SU-DHL-6 (cell line): ENCODE measurements at regions not wholly inside any gene's neighbourhood (a gene's known extent, or its start where the extent isn't known, plus 50 kb on each side); places are given as distances from the start of the nearest gene placed in this dataset.

ENCODE experiments used
- H2AFZ ChIP-seq: fragments of 200-600 bp; sonication (generic); 2 replicates; pipeline ENCODE4 v1.6.1; 2014; ENCODE audit warnings: low read depth, mild to moderate bottlenecking, moderate library complexity, mixed read lengths, antibody characterized with exemption, low read length; ENCODE audit not compliant: severe bottlenecking
- H3F3A ChIP-seq: fragments of 200-600 bp; shearing (Covaris generic); 2 replicates; pipeline ENCODE4 v1.6.0; 2016; ENCODE audit warnings: antibody characterized with exemption, mild to moderate bottlenecking; ENCODE audit not compliant: insufficient read depth
- H3K27ac ChIP-seq: fragments of 200-600 bp; sonication (generic); 2 replicates; pipeline ENCODE4 v1.5.1; 2016; ENCODE audit warnings: low read depth, mild to moderate bottlenecking, low read length, moderate library complexity, mixed read lengths
- H3K27me3 ChIP-seq: fragments of 200-600 bp; sonication (generic), shearing (Covaris generic); 2 replicates; pipeline ENCODE4 v1.6.0; 2014; ENCODE audit warnings: mild to moderate bottlenecking, low read length
- H3K36me3 ChIP-seq: fragments of 200-600 bp; sonication (generic); 2 replicates; pipeline ENCODE4 v1.6.1; 2014; ENCODE audit warnings: mild to moderate bottlenecking, low read length, mixed read lengths
- H3K4me2 ChIP-seq: fragments of 300-600, 200-600 bp; shearing (Covaris generic), sonication (generic); 2 replicates; pipeline ENCODE4 v1.6.0; 2014; ENCODE audit warnings: low read length, low read depth, mild to moderate bottlenecking; ENCODE audit not compliant: poor library complexity, severe bottlenecking
- H3K4me3 ChIP-seq: fragments of 200-600 bp; sonication (generic); 2 replicates; pipeline ENCODE4 v1.5.1; 2014; ENCODE audit warnings: antibody characterized with exemption, low read length, mild to moderate bottlenecking, mixed read lengths; ENCODE audit not compliant: insufficient read depth, poor library complexity, severe bottlenecking
- H3K79me2 ChIP-seq: fragments of 200-600 bp; sonication (generic); 2 replicates; pipeline ENCODE4 v1.6.1; 2014; ENCODE audit warnings: mild to moderate bottlenecking, low read length, moderate library complexity; ENCODE audit not compliant: insufficient read depth
- H3K9ac ChIP-seq: fragments of 200-600 bp; sonication (generic); 2 replicates; pipeline ENCODE4 v1.7.0; 2014; ENCODE audit warnings: mild to moderate bottlenecking, low read length
- H3K9me2 ChIP-seq: fragments of 200-600 bp; sonication (generic); replicated peaks from 2 replicates; pipeline ENCODE4 v1.6.1; 2014; ENCODE audit warnings: low read length; ENCODE audit not compliant: insufficient read depth
- H3K9me3 ChIP-seq: fragments of 200-600 bp; sonication (generic); 2 replicates; pipeline ENCODE4 v1.6.1; 2014; ENCODE audit warnings: low read length, mixed read lengths; ENCODE audit not compliant: insufficient read depth
- H4K20me1 ChIP-seq: fragments of 200-600 bp; sonication (generic); 2 replicates; pipeline ENCODE4 v1.6.1; 2014; ENCODE audit warnings: low read depth, mild to moderate bottlenecking, antibody characterized with exemption, low read length, moderate library complexity, mixed read lengths
- EZH2phosphoT487 ChIP-seq: fragments of 200-600 bp; sonication (generic), shearing (Covaris generic); conservative IDR thresholded peaks from 2 replicates; pipeline ENCODE4 v1.6.1; 2018; ENCODE audit warnings: mild to moderate bottlenecking, antibody characterized with exemption, low read length, moderate library complexity, mixed read lengths
- TF ChIP-seq, protein P1 (sequence below): fragments of 200-600 bp; sonication (generic); IDR thresholded peaks from one replicate; pipeline ENCODE4 v1.5.1; 2017; ENCODE audit warnings: antibody characterized with exemption, mild to moderate bottlenecking, low read length, moderate library complexity; ENCODE audit not compliant: insufficient read depth, poor library complexity, severe bottlenecking

DNA sequence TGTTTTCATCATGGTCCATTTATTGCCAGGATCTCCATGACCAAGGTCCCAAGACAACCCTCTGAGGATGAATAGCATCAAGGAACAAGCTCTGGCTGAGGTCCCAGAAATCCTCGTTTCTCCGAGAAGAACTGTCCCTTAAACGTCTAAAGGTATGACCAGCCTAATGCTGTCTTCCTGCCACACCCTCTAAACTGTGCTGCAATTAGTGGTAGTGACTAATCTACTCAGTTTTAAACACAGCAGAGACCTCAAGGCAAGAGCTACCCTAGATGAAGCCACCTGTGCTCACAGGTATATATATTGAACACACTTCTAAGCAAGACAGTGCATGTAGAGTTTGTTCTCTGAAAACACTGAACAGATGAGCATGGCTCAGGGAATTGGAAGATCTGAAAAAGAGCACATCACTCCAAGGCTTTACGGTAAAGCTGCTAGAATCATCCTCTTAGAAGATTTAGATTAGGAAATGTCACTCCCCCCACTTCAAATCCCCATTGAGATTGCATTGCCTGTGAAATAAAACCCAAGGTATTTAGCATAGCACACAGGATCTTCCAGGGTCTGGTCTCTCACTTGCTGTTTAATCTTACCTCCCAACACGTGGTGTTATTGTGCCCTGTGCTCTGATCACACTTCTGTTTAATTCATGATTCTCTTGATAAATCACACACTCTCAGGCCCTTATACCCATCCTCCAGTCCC lies 173.9 kb upstream of the VCX3A start:
- no peak overlapping the region for H2AFZ ChIP-seq
- no peak overlapping the region for H3K4me3 ChIP-seq
- H3K79me2 ChIP-seq: no peaks in the 10 kb centered on the region
- H3K9ac ChIP-seq: no peak overlapping the region
- H3K9me3 ChIP-seq: no peaks in the 10 kb centered on the region
- no peak overlapping the region for H3K4me2 ChIP-seq
- H4K20me1 ChIP-seq: no peaks in the 10 kb centered on the region
- H3K27ac ChIP-seq: no peak overlapping the region
- H3K9me2 ChIP-seq: no peaks in the 10 kb centered on the region
- no peaks in the 10 kb centered on the region for H3K27me3 ChIP-seq
- TF ChIP-seq, protein P1, sequence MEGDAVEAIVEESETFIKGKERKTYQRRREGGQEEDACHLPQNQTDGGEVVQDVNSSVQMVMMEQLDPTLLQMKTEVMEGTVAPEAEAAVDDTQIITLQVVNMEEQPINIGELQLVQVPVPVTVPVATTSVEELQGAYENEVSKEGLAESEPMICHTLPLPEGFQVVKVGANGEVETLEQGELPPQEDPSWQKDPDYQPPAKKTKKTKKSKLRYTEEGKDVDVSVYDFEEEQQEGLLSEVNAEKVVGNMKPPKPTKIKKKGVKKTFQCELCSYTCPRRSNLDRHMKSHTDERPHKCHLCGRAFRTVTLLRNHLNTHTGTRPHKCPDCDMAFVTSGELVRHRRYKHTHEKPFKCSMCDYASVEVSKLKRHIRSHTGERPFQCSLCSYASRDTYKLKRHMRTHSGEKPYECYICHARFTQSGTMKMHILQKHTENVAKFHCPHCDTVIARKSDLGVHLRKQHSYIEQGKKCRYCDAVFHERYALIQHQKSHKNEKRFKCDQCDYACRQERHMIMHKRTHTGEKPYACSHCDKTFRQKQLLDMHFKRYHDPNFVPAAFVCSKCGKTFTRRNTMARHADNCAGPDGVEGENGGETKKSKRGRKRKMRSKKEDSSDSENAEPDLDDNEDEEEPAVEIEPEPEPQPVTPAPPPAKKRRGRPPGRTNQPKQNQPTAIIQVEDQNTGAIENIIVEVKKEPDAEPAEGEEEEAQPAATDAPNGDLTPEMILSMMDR: no peak
- TF ChIP-seq EZH2phosphoT487: no peak
- no peaks in the 10 kb centered on the region for H3K36me3 ChIP-seq
- H3F3A ChIP-seq: no peaks in the 10 kb centered on the region

DNA sequence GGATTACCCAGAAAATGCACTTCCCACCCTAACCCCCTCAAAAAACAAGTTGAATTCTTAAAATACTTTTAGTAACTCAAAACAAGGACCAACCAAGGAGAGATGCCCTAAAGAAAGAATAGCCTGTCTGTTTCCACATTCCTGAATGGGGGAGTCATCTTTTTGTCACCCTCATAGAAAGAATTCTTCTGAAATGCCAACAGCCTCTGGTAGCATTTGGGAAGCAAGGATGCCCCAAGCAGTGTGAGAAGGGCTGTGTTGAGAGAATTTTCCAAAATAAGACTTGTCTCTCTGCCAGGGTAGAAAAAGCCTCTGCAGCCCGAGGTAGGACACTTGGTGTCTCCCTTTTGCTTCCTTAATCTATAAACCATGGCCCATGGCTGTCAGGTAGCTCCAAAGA lies 173.1 kb upstream of the VCX3A start:
- no peak overlapping the region for H3K4me3 ChIP-seq
- H3K27ac ChIP-seq: no peak overlapping the region
- no peaks in the 10 kb centered on the region for H3K9me2 ChIP-seq
- H3F3A ChIP-seq: no peaks in the 10 kb centered on the region
- TF ChIP-seq, protein P1: no peak
- no peak for TF ChIP-seq EZH2phosphoT487
- no peak overlapping the region for H2AFZ ChIP-seq
- no peaks in the 10 kb centered on the region for H4K20me1 ChIP-seq
- no peak overlapping the region for H3K4me2 ChIP-seq
- H3K79me2 ChIP-seq: no peaks in the 10 kb centered on the region
- no peaks in the 10 kb centered on the region for H3K9me3 ChIP-seq
- H3K9ac ChIP-seq: no peak overlapping the region
- H3K36me3 ChIP-seq: no peaks in the 10 kb centered on the region
- H3K27me3 ChIP-seq: no peaks in the 10 kb centered on the region

DNA sequence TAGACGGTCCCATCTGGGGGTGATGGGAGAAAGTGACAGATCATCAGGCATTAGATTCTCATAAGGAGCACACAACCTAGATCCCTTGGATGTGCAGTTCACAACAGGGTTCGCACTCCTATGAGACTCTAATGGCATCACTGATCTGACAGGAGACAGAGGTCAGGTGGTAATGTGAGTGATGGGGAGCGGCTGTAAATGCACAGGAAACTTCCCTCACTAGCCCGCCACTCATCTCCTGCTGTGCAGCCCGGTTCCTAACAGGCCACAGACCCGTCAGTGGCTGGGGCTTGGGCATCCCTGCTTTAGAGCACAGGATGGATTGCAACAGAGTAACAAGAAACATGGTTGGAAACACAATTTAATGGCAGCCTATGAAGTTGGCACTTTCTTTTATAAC lies 172.6 kb upstream of the VCX3A start:
- H3K4me3 ChIP-seq: no peak overlapping the region
- no peaks in the 10 kb centered on the region for H3K9me2 ChIP-seq
- H3K9me3 ChIP-seq: no peaks in the 10 kb centered on the region
- no peaks in the 10 kb centered on the region for H3K27me3 ChIP-seq
- H3K9ac ChIP-seq: no peak overlapping the region
- no peaks in the 10 kb centered on the region for H4K20me1 ChIP-seq
- TF ChIP-seq, protein P1: no peak
- TF ChIP-seq EZH2phosphoT487: no peak
- H2AFZ ChIP-seq: no peak overlapping the region
- no peak overlapping the region for H3K4me2 ChIP-seq
- no peak overlapping the region for H3K27ac ChIP-seq
- H3K79me2 ChIP-seq: no peaks in the 10 kb centered on the region
- no peaks in the 10 kb centered on the region for H3F3A ChIP-seq
- H3K36me3 ChIP-seq: no peaks in the 10 kb centered on the region

DNA sequence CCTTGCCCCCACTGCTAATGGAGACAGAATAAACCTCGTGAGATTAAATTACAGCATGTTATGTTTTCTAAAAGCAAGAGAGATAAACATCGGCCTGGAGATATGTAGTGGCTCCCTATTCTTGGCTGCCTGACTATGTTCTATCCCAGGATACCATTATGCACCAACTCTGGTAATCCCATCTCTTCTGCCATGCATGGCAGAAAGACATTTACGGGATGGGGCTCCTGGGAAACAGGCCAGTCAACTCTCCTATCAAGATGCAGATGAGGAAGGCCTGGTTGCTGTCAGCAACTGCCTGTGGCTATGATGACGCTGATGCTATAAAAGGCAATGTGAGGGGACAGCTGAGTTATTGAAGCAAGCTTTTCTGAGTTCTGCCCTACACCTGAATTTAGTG lies 166.2 kb upstream of the VCX3A start:
- H3K9ac ChIP-seq: no peak overlapping the region
- no peaks in the 10 kb centered on the region for H3K27me3 ChIP-seq

More for the DNA sequence above, 166.2 kb upstream of the VCX3A start:
- Histone ChIP-seq H2AFZ (no peak overlapping the region), H3K79me2 (no peaks in the 10 kb centered on the region), H3K36me3 (no peaks in the 10 kb centered on the region), H3K9me2 (no peaks in the 10 kb centered on the region), H4K20me1 (no peaks in the 10 kb centered on the region), H3K9me3 (no peaks in the 10 kb centered on the region), H3K4me3 (no peak overlapping the region), H3K4me2 (no peak overlapping the region), H3K27ac (no peak overlapping the region), H3F3A (no peaks in the 10 kb centered on the region)
- TF ChIP-seq, protein P1: no peak
- TF ChIP-seq EZH2phosphoT487: no peak
